NB4 (cell line): ENCODE measurements at regions not wholly inside any gene's neighbourhood (a gene's known extent, or its start where the extent isn't known, plus 50 kb on each side); places are given as distances from the start of the nearest gene placed in this dataset.

Source experiments
- CTCF ChIP-seq: IDR thresholded peaks from one replicate; pipeline ENCODE4 v1.5.1; 2012; ENCODE audit warnings: low read depth, low read length
- MAX ChIP-seq: IDR thresholded peaks from 2 replicates; pipeline ENCODE4 v1.6.1; 2011; ENCODE audit warnings: low read depth, low read length
- MYC ChIP-seq: IDR thresholded peaks from 2 replicates; pipeline ENCODE4 v1.6.1; 2011; ENCODE audit warnings: low read depth, low read length
- POLR2A ChIP-seq: IDR thresholded peaks from 2 replicates; pipeline ENCODE4 v1.6.1; 2011; ENCODE audit warnings: mild to moderate bottlenecking; ENCODE audit not compliant: insufficient read length; ENCODE audit errors: extremely low read depth

GRCh38 chr7:54689394-54690049 is 69.5 kb downstream of the SEC61G start:
- no peak for TF ChIP-seq CTCF
- TF ChIP-seq POLR2A: no peak
- no peak for TF ChIP-seq MYC
- TF ChIP-seq MAX: no peak
